Left lung (tissue), 4 donors: ENCODE measurements at regions not wholly inside any gene's neighbourhood (a gene's known extent, or its start where the extent isn't known, plus 50 kb on each side); places are given as distances from the start of the nearest gene placed in this dataset.

Source experiments
- ATAC-seq: fragments of 200-7000 bp; cut with Tn5 transposase; one replicate; pipeline ENCODE4 v1.9.1; 2020; ENCODE audit warnings: moderate library complexity
- DNase-seq, 4 donors: peaks; one replicate each; pipeline ENCODE4 v3.0.0-alpha.2; 2013 to 2020
- H3K27ac ChIP-seq, 2 donors: fragments of 200-600 bp; sonication (generic) in 1 of 2; one replicate each; pipeline versions ENCODE4 v1.5.0 to v1.8.0; 2020 to 2021
- H3K27me3 ChIP-seq, 2 donors: fragments of 200-600 bp; sonication (generic) in 1 of 2; one replicate each; pipeline versions ENCODE4 v1.5.0 to v1.8.0; 2020 to 2021
- H3K36me3 ChIP-seq, 2 donors: fragments of 200-600 bp; sonication (generic) in 1 of 2; one replicate each; pipeline versions ENCODE4 v1.5.0 to v1.8.0; 2020 to 2021
- H3K4me1 ChIP-seq, 2 donors: fragments of 200-600 bp; one replicate each; pipeline ENCODE4 v1.8.0; 2021
- H3K4me3 ChIP-seq, 2 donors: fragments of 200-600 bp; sonication (generic) in 1 of 2; one replicate each; pipeline versions ENCODE4 v1.5.0 to v1.8.0; 2020 to 2021; ENCODE audit warnings: mild to moderate bottlenecking in 1 of 2
- H3K9me3 ChIP-seq, 2 donors: fragments of 200-600 bp; sonication (generic) in 1 of 2; one replicate each; pipeline versions ENCODE4 v1.5.0 to v1.8.0; 2020 to 2021
- CTCF ChIP-seq, 2 donors: fragments of 200-600 bp; sonication (generic) in 1 of 2; IDR thresholded peaks; one replicate each; pipeline versions ENCODE4 v1.5.0 to v1.8.0; 2021; ENCODE audit warnings: antibody characterized with exemption in 2 of 2
- intact Hi-C, 2 donors: fragments of 100-400 bp; cut with DNase I; formaldehyde crosslinking; loops; one replicate each; pipeline versions ENCODE4 v1.11.2 to v1.14.2; 2022
- donor health status: DM: no; HTN: yes; CAD: no.
- donor health status: DM: no; HTN: no; CAD: no.

DNA sequence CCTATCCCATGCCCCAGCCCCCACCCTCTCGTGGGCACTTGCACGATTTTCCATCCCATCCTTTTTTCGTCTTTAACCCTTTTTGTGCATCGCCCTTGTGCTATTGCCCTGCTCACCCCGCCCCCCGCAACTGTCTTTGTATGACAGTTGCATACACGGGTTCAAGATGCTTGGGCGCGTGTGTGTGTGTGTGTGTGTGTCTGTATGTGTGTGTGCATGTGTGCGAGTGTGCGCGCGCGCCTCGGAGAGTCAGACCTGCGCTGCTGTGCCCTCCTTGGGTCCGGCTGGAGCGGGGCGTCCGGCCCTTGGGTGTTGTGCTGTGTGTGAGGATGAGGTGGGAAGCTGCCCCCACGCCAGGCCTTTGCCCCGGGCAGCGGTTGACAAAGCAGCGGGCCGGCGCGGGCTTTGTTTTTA is 230.7 kb downstream of the HAUS1 start:
- Histone ChIP-seq H3K36me3 (no peaks in the 10 kb centered on the region), H3K9me3 (no peaks in the 10 kb centered on the region), H3K27me3 (peaks cover 8 to 62% of the 10 kb centered on the region in 2 donors), H3K4me3 (peak overlapping the region; percentile 15 to 40), H3K27ac (no peak overlapping the region), H3K4me1 (peaks cover 0 to 29% of the 10 kb centered on the region in 2 donors)
- DNase-seq (peak in 3 of 4 donors; percentile 35 to 67 (median 46)), ATAC-seq (peak; percentile 8)
- intact Hi-C loops: no loop called here
- no peak for TF ChIP-seq CTCF (IDR thresholded peaks at IDR 0.05)

- peak overlapping the region in 1 of 2 donors; percentile 40 for H3K4me3 ChIP-seq
- peaks cover 0 to 29% of the 10 kb centered on the region in 2 donors for H3K4me1 ChIP-seq
- no peaks in the 10 kb centered on the region for H3K36me3 ChIP-seq
- H3K27ac ChIP-seq: no peak overlapping the region
- peaks cover 8 to 62% of the 10 kb centered on the region in 2 donors for H3K27me3 ChIP-seq
- TF ChIP-seq CTCF (IDR thresholded peaks at IDR 0.05): no peak
- DNase-seq (peak in 2 of 4 donors; percentile 49 to 73), ATAC-seq (peak; percentile 24)
- intact Hi-C loops: no loop called here
- H3K9me3 ChIP-seq: no peaks in the 10 kb centered on the region
Measured at GRCh38 chr18:46335534-46336101, 231.4 kb downstream of the HAUS1 start.

- Histone ChIP-seq H3K36me3 (no peaks in the 10 kb centered on the region), H3K4me3 (no peak overlapping the region), H3K27me3 (peaks cover 8 to 62% of the 10 kb centered on the region in 2 donors), H3K4me1 (peaks cover 0 to 29% of the 10 kb centered on the region in 2 donors), H3K27ac (no peak overlapping the region), H3K9me3 (no peaks in the 10 kb centered on the region)
- no peak for ATAC-seq
- intact Hi-C loops: no loop called here
- TF ChIP-seq CTCF (IDR thresholded peaks at IDR 0.05): no peak
- DNase-seq: peak in 2 of 4 donors; percentile 43 to 55
Measured at GRCh38 chr18:46336278-46337111, 232.3 kb downstream of the HAUS1 start.

- H3K4me1 ChIP-seq: peaks cover 0 to 35% of the 10 kb centered on the region in 2 donors
- no peaks in the 10 kb centered on the region for H3K36me3 ChIP-seq
- TF ChIP-seq CTCF (IDR thresholded peaks at IDR 0.05): no peak
- H3K4me3 ChIP-seq: no peak overlapping the region
- DNase-seq (no peak), ATAC-seq (no peak)
- H3K27me3 ChIP-seq: peaks cover 8 to 57% of the 10 kb centered on the region in 2 donors
- intact Hi-C loops: no loop called here
- H3K27ac ChIP-seq: no peak overlapping the region
- no peaks in the 10 kb centered on the region for H3K9me3 ChIP-seq
Measured at GRCh38 chr18:46337271-46337670, 233.1 kb downstream of the HAUS1 start.

DNA sequence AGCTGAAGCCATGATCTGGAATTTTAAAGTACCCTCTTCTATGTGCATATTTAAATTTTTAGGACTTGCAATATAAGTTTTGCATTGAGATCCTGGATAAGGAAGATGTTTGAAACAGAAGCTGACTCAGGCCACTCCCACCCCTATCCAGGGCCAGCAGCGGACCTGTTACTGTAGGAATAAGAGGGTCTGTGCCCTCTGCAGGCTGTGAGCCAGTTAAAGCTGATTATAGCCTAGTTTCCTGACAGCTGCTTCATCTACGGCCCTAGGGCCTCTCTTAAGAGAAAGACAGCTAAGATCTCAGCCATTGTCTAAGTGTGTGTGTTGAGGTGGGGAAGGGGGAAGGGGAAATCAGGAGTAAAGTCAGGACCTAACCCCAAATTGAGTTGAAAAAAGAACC is 234.0 kb downstream of the HAUS1 start:
- H3K27me3 ChIP-seq: peaks cover 7 to 48% of the 10 kb centered on the region in 2 donors
- DNase-seq (no peak), ATAC-seq (no peak)
- H3K36me3 ChIP-seq: no peaks in the 10 kb centered on the region
- intact Hi-C loops: no loop called here
- no peak overlapping the region for H3K4me3 ChIP-seq
- H3K27ac ChIP-seq: no peak overlapping the region
- TF ChIP-seq CTCF (IDR thresholded peaks at IDR 0.05): no peak
- no peaks in the 10 kb centered on the region for H3K9me3 ChIP-seq
- H3K4me1 ChIP-seq: peaks cover 0 to 37% of the 10 kb centered on the region in 2 donors
